ENCODE measurements at regions not wholly inside any gene's neighbourhood (a gene's known extent, or its start where the extent isn't known, plus 50 kb on each side); places are given as distances from the start of the nearest gene placed in this dataset.

DNA sequence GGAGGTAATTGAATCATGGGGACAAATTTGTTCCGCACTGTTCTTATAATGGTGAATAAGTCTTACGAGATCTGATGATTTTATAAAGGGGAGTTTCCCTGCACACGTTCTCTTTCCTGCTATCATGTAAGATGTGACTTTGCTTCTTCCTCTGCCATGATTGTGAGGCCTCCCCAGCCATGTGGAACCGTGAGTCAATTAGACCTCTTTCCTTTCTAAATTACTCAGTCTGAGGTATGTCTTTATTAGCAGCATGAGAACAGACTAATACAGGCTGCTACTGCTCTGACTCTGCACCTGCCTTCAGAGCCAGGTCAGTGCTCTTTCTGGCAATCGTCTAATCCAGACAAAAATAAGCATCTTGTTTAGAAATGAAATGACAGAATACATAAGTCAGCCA, 479.2 kb upstream of the TUSC1 start (continued):
- TF ChIP-seq, protein P1, sequence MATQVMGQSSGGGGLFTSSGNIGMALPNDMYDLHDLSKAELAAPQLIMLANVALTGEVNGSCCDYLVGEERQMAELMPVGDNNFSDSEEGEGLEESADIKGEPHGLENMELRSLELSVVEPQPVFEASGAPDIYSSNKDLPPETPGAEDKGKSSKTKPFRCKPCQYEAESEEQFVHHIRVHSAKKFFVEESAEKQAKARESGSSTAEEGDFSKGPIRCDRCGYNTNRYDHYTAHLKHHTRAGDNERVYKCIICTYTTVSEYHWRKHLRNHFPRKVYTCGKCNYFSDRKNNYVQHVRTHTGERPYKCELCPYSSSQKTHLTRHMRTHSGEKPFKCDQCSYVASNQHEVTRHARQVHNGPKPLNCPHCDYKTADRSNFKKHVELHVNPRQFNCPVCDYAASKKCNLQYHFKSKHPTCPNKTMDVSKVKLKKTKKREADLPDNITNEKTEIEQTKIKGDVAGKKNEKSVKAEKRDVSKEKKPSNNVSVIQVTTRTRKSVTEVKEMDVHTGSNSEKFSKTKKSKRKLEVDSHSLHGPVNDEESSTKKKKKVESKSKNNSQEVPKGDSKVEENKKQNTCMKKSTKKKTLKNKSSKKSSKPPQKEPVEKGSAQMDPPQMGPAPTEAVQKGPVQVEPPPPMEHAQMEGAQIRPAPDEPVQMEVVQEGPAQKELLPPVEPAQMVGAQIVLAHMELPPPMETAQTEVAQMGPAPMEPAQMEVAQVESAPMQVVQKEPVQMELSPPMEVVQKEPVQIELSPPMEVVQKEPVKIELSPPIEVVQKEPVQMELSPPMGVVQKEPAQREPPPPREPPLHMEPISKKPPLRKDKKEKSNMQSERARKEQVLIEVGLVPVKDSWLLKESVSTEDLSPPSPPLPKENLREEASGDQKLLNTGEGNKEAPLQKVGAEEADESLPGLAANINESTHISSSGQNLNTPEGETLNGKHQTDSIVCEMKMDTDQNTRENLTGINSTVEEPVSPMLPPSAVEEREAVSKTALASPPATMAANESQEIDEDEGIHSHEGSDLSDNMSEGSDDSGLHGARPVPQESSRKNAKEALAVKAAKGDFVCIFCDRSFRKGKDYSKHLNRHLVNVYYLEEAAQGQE (IDR thresholded peaks at IDR 0.05; ENCODE audit: low read depth, low read length) = no peak
- no peak for TF ChIP-seq POLR2AphosphoS5 (IDR thresholded peaks at IDR 0.05; ENCODE audit: low read depth, low read length)
- TF ChIP-seq, protein P2, sequence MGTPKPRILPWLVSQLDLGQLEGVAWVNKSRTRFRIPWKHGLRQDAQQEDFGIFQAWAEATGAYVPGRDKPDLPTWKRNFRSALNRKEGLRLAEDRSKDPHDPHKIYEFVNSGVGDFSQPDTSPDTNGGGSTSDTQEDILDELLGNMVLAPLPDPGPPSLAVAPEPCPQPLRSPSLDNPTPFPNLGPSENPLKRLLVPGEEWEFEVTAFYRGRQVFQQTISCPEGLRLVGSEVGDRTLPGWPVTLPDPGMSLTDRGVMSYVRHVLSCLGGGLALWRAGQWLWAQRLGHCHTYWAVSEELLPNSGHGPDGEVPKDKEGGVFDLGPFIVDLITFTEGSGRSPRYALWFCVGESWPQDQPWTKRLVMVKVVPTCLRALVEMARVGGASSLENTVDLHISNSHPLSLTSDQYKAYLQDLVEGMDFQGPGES (IDR thresholded peaks at IDR 0.05; ENCODE audit: low read depth, low read length) = no peak

DNA sequence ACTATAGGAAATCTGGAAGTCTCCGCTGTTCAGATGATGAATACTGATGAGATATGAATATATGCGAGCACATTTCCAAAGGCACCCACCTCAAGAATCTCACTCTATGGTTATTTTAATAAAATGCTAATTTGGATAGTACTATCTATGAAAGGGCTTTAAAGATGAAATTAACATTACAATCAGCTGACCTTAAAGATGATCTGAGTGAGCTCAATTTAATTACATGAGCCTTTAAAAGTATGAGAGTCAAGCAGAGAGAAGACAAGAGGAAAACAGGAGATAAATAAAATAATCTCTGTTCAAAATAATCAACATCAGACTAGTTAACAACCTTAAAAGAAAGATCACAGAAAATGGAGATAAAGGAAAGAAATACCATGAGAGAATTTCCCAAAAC, 474.1 kb upstream of the TUSC1 start:
- no peaks in the 10 kb centered on the region for H3K27me3 ChIP-seq (ENCODE audit: insufficient read depth)
- no peaks in the 10 kb centered on the region for H4K20me1 ChIP-seq (ENCODE audit: insufficient read depth)
- H3K27ac ChIP-seq (ENCODE audit: low read depth in 2 of 2, low read length in 1 of 2) = no peak overlapping the region
- H3K9me2 ChIP-seq = no peaks in the 10 kb centered on the region
- no peak overlapping the region for H3K4me3 ChIP-seq (ENCODE audit: low read depth in 2 of 2, low read length in 1 of 2)
- TF ChIP-seq EZH2phosphoT487 (IDR thresholded peaks at IDR 0.05; ENCODE audit: borderline replicate concordance, low read depth) (no peak), GABPA (IDR thresholded peaks at IDR 0.05; ENCODE audit: low read depth) (no peak), YY1 (IDR thresholded peaks at IDR 0.05; ENCODE audit: low read depth) (no peak), JUND (IDR thresholded peaks at IDR 0.05) (no peak), SMC3 (IDR thresholded peaks at IDR 0.05; ENCODE audit: low read depth, low read length) (no peak), MXI1 (IDR thresholded peaks at IDR 0.05; ENCODE audit: low read depth, low read length) (no peak), SIN3A (IDR thresholded peaks at IDR 0.05; ENCODE audit: borderline replicate concordance, low read depth, low read length) (no peak)
- H2AFZ ChIP-seq (ENCODE audit: low read depth) = no peak overlapping the region
- no peak overlapping the region for H3K4me2 ChIP-seq
- H3K36me3 ChIP-seq (replicated peaks in 1 of 2; ENCODE audit: control insufficient read depth in 1 of 2, insufficient read depth in 2 of 2, low read length in 1 of 2) = peaks cover 0 to 3% of the 10 kb centered on the region in 2 experiments
- no peaks in the 10 kb centered on the region for H3K79me2 ChIP-seq (ENCODE audit: insufficient read depth)
- H3K9me3 ChIP-seq = no peaks in the 10 kb centered on the region
- H3K9ac ChIP-seq = no peak overlapping the region
- POLR2A ChIA-PET = no interaction called here
- 89% methylated on average over 2 of the region's 2 CpGs for WGBS (ENCODE audit: low lambda C conversion rate)
- no peaks in the 10 kb centered on the region for H3F3A ChIP-seq (replicated peaks; ENCODE audit: insufficient read depth)
- DNase-seq = no peak
- CTCF ChIA-PET = no interaction called here
- peaks cover 0 to under 1% of the 10 kb centered on the region in 2 experiments; a peak in 1 of 4 replicates for H3K4me1 ChIP-seq (ENCODE audit: control insufficient read depth in 1 of 2, insufficient read depth in 2 of 2, low read depth in 1 of 2, low read length in 1 of 2)

DNA sequence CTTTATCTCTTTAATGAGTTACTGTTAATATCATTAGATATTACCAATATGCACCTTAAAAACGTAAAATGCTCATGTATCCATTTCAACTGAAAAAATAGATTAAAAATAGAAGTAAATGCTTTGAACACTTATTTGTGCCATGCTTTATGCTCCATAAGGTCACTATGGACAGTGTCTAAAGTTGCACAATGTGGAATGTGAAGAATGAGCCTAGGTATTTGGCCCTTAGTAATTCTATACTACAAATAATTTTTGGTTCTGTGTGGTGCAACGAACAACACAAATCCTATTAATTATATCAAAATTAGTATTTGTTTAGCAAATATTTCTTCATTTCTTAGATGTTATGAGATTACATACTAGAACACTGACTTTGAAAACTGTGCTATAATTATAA, 469.9 kb upstream of the TUSC1 start:
- no peak overlapping the region for H3K4me3 ChIP-seq (ENCODE audit: low read depth in 2 of 2, low read length in 1 of 2)
- 0 out of 2 replicates have a peak overlapping the region, but pooled peaks have one; percentile 2 for H2AFZ ChIP-seq (ENCODE audit: low read depth)
- no peaks in the 10 kb centered on the region for H4K20me1 ChIP-seq (ENCODE audit: insufficient read depth)
- no peak for DNase-seq
- no peaks in the 10 kb centered on the region for H3K9me2 ChIP-seq
- WGBS (ENCODE audit: low lambda C conversion rate) = 56% methylated on average over 2 of the region's 2 CpGs
- H3K27ac ChIP-seq (ENCODE audit: low read depth in 2 of 2, low read length in 1 of 2) = no peak overlapping the region
- no peaks in the 10 kb centered on the region for H3K9me3 ChIP-seq
- no peaks in the 10 kb centered on the region for H3K79me2 ChIP-seq (ENCODE audit: insufficient read depth)
- H3K9ac ChIP-seq = no peak overlapping the region
- POLR2A ChIA-PET = no interaction called here
- no peaks in the 10 kb centered on the region for H3K4me1 ChIP-seq (ENCODE audit: control insufficient read depth in 1 of 2, insufficient read depth in 2 of 2, low read depth in 1 of 2, low read length in 1 of 2)
- no peak overlapping the region for H3K4me2 ChIP-seq
- H3K36me3 ChIP-seq (replicated peaks in 1 of 2; ENCODE audit: control insufficient read depth in 1 of 2, insufficient read depth in 2 of 2, low read length in 1 of 2) = no peaks in the 10 kb centered on the region
- CTCF ChIA-PET = no interaction called here
- TF ChIP-seq SIN3A (IDR thresholded peaks at IDR 0.05; ENCODE audit: borderline replicate concordance, low read depth, low read length) (no peak), NRF1 (IDR thresholded peaks at IDR 0.05; ENCODE audit: low read depth, low read length) (no peak), EZH2phosphoT487 (IDR thresholded peaks at IDR 0.05; ENCODE audit: borderline replicate concordance, low read depth) (no peak), MXI1 (IDR thresholded peaks at IDR 0.05; ENCODE audit: low read depth, low read length) (no peak), FOSL2 (IDR thresholded peaks at IDR 0.05; ENCODE audit: borderline replicate concordance, low read depth) (no peak), TAF1 (IDR thresholded peaks at IDR 0.05; ENCODE audit: borderline replicate concordance, low read depth, low read length) (no peak), SMC3 (IDR thresholded peaks at IDR 0.05; ENCODE audit: low read depth, low read length) (no peak), EP300 (IDR thresholded peaks at IDR 0.05; ENCODE audit: borderline replicate concordance in 1 of 2, low read depth in 1 of 2, low read length in 1 of 2) (no peak), RCOR1 (IDR thresholded peaks at IDR 0.05; ENCODE audit: low read length) (no peak)
- TF ChIP-seq, protein P3, sequence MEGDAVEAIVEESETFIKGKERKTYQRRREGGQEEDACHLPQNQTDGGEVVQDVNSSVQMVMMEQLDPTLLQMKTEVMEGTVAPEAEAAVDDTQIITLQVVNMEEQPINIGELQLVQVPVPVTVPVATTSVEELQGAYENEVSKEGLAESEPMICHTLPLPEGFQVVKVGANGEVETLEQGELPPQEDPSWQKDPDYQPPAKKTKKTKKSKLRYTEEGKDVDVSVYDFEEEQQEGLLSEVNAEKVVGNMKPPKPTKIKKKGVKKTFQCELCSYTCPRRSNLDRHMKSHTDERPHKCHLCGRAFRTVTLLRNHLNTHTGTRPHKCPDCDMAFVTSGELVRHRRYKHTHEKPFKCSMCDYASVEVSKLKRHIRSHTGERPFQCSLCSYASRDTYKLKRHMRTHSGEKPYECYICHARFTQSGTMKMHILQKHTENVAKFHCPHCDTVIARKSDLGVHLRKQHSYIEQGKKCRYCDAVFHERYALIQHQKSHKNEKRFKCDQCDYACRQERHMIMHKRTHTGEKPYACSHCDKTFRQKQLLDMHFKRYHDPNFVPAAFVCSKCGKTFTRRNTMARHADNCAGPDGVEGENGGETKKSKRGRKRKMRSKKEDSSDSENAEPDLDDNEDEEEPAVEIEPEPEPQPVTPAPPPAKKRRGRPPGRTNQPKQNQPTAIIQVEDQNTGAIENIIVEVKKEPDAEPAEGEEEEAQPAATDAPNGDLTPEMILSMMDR (IDR thresholded peaks at IDR 0.05) = no peak
- TF ChIP-seq, protein P2 (IDR thresholded peaks at IDR 0.05; ENCODE audit: low read depth, low read length) = no peak
- no peaks in the 10 kb centered on the region for H3F3A ChIP-seq (replicated peaks; ENCODE audit: insufficient read depth)
- no peaks in the 10 kb centered on the region for H3K27me3 ChIP-seq (ENCODE audit: insufficient read depth)

Measured in SK-N-SH (cell line).